Stimulated activated CD4-positive, alpha-beta T cell treated with anti-CD3 and anti-CD28 coated beads, Interleukin-4, amount 100 ng/mL, for 48 hours (primary cell): ENCODE measurements at regions not wholly inside any gene's neighbourhood (a gene's known extent, or its start where the extent isn't known, plus 50 kb on each side); places are given as distances from the start of the nearest gene placed in this dataset.

ENCODE experiments used
- DNase-seq, 2 donors: peaks; one replicate each; pipeline ENCODE4 v3.0.0-alpha.2; 2020; ENCODE audit warnings: low read depth in 2 of 2

DNA sequence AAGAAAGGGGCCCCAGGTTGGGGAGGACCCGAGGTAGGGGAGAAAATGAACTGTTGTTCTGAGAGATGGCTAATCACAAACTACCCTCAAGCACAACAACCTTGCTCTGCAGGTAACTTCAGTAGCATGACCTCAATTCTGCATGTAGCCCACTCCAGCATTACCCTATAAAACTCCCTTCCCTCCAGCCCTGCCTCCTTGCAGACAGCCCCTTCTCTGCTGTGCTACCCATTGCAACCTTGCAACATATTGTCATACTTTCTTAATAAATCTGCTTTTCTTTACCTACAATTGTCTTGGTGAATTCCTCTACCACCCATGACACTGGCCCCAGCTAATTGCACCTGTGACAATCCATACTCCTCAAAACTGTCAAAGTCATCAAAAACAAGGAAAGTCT is 428.9 kb downstream of the MATN1 start:
- DNase-seq, result no peak

DNA sequence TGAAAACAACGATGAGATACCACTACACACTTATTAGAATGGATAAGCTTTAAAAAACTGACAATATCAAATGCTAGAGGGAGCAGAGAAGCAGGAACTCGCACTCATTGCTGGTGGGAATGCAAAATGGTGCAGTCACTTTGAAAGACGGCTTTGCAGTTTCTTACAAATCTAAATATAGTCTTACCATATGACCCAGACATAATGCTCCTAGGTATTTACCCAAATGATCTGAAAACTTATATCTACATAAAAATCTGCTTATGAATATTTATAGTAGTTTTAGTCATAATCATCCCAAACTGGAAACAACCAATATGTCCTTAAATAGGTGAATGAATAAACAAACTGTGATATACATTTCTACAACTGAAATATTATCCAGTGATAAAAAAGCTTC is 430.9 kb downstream of the MATN1 start:
- DNase-seq, result no peak

DNA sequence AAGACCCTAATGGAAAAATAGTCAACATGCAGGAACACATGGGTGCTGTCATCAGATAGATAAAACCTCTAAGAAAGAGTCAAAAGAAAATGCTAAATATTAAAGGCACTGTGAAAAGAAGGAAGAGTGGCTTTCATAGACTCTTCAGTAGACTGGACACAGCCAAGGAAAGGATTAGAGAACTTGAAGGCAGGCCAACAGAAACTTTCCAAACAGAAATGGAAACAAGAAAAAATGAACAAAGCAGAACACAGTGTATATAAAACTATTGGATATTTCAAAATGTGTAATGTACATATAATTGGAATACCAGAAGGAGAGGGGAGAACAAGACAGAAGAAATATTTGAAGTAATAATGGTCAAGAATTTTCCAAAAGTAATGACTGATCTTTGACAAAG is 431.9 kb downstream of the MATN1 start:
- DNase-seq, result no peak

DNA sequence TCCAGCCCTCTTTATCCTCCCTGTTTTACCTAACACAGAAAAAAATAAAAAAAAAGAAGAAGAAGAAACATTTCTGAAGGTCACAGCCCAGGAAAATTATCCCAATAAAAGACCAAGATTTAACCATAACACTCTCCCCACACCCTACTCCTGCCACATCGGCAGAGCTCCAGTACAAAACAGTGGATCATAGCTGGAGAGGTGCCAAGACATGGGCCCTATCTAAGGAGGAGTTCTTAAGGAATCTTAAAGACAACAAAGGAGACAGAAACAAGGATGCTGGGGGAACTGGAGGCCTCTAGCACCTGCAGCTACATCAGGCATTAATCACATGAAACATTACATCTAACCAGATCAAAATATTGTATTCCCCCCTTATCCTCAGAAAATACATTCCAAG is 432.8 kb downstream of the MATN1 start:
- DNase-seq, result no peak

DNA sequence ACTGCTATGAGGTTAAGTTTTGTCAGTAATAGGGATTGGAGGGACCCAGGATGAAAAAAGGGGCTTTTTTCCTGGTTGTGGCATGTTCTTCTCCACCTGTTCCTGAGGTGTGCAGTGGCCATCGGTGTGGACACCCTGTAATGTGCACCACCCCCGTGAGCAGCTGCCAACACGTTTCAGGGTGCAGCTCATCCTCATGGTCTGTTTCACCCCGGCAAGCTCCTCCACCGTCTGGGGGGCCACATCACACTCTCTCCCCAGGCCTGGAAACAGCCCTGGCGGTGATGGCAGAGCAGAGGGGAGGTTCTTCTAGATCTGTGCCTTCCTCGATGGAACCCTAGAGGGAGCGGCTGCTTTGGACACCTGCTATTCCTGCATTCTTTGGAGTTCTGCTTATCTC is 435.4 kb downstream of the MATN1 start:
- DNase-seq, result no peak

DNA sequence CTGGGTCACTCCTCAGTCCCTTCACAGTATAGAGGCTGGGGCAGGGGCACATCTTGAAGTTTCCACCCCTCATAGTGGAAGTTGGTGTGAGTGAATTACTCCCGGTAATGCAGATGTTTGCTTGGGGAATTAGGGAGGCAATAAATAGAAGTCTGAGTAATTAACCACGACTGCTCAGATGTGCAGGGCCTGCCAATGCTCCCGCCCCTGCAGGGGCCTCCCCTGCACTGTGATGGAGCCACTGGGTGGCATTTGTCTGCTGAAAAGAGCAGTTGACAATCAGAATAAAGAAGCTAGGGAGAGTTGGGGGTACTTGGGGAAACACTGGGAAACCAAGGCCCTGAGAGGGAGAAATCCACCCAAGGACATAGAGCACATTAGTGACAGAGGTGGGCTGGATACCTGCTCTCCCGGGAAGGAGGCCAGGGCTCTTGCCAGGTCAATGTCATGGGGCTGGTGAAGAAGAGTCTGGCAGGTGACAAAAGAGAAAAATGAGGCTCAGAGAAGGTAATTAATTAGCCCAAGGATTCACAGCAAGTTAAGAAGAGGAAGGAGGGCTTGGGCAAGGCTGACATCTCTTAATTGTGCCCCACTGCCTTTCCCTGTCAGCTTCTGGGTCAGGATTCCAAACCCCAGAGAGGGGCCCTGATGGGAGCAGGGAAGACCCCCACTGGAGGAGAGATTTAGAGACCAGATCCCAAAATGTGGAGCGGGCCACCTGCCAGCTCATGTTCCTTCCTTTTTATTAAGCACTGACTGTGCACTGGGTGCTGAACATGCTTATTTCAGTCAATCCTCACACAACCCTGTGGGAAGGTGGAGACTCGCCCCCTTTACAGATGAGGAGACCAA is 436.2 kb downstream of the MATN1 start:
- no peak for DNase-seq

DNA sequence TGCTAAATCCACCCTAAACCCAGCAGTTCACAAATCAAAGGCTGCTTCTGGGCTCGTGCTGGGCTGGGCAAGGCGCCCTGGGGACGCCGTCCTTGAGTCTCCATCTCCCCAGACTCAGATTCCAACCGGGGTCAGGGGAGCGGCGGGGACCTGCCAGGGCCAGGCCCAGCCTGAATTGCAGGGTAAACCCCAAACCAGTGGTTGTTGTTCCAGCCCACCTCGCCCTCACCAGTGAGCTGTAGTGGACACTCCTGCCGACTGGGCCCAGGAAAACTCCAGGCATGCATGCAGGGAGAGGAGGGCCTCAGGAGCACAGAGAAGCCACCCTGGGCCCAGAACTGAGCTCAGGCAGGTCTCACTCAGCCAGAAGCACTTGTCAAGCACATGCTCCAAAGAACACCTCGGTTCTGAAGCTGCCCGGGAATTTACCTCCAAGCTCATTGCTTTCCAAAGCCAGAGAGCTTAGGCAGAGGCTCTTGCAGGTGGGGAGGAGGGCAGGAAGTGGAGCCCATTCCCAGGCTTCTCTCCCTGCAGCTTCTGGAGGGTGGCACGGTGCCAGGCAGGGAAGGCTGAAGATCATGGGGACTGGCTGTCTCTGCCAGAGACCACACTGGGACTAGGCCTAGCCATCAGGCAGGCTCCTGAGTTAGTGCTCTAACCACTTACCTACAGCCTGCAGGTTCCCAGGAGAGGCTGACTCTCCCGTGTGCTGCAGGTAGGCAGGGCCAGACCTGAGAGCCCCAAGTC is 437.0 kb downstream of the MATN1 start:
- DNase-seq, result no peak

DNA sequence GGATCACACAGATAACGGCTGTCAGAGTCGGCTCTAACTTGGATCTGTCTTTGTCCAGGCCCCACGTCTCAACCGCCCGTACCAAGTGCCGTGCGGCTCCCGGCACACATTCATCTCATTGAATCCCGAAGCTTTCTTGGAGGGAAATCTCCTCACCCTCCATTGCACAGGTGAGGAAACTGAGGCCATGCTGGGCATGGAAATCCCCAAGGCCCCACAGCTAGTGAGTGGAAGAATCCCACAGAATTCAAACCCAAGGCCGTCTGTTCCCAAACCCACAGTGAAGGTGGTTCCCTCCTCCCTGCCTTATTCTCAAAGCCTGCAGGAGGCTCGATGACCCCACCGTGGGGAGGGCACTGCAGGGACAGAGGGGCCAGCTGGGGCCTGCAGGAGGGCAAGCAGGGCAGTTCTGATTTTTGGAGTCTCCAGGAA is 437.9 kb downstream of the MATN1 start:
- no peak for DNase-seq

DNA sequence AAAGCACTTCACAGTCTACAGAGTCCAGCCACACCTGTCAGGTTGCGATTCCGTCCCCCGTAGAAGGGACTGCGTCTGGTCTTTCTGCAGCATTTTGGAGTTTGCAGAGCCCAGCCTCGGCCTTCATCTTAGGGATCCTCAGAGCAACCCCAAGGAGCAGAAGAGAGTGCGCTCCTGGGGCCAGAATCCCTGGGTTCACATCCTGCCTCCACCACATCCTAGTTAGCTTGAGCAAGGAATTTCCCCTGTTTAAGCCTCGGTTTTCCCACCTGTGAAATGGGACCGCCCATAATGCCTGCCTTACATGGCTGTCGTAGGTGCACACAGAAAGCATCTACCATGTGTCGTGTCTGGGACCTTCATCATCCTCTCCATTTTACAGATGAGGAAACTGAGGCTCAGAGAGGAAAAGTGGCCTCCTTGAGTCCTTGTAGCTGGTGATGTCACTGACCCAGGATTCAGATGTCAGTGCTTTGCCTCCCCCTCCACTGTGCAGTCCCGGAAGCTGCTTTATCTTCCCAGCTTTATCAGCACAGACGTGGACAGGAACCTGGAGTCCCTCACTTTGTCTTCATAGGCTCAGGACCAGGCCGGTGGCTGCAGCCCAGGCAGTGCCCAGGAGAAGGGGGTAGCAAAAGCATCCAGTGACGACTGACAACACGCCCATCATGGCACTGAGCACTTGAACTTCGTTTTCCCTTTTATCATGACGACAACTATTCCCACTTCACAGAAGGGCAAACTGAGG is 438.5 kb downstream of the MATN1 start:
- no peak for DNase-seq

DNA sequence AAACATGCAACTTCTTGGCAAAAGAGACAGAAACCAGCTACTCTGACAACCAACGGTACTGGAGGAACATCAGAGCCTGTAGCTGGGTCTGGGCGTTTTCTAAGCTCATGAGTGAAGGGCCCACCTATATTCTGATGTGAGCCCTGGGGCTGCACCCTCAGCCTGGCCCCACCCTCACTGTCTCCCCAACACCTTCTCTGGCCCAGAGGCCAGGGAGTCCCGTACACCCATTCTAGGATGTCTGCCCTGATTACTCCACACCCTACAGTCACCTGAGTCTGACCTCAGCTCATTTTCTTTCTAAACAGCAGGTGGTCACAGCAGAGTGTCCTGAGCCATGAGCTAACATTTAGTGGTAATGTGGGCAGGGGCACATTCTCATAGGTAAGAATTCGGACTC is 439.2 kb downstream of the MATN1 start:
- DNase-seq, result no peak

DNA sequence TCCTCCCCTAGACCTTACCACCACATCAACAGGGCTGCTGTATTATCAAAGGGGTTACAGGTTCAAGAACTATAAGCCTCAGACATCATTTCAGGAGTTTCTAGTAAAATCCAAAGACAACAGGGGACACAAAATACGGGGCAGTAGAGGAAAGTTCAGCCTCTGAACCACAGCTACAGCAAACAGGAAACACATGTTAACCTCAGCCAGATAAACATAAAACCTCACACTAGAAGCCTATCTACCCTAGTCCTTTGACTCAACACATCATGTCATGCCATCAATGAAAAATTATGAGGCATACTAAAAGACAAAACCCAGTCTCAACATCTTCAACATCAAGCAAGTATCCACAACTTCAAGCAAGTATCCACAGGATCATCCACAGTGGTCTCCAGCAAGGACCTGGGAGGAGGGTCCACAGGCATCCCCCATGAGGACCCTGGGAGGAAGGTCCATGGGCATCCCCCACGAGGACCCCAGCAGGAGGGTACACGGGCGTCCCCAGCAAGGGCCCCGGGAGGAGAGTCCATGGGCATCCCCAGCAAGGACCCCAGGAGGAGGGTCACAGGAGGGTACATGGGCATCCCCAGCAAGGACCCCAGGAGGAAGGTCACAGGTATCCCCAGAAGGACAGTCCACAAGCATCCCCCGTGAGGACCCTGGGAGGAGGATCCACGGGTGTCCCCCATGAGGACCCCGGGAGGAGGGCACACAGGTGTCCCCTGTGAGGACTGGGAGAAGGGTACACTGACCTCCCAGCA is 440.0 kb downstream of the MATN1 start:
- no peak for DNase-seq

DNA sequence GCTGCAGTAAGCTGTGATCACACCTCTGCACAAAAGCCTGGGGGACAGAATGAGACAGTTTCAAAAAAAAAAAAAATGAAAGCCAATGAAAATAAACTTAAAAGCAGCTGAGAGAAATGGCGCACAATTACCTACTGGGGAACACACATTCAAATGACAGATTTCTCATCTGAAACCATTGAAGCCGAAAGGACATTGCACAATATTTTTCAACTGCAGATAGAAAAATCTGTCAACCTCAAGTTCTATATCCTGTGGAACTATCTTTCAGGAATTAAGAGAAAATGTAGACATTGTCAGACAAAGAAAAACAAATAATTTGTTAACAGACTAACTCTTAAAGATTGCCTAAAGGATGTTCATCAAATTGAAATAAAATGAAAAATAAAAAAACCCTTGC is 442.8 kb downstream of the MATN1 start:
- no peak for DNase-seq

DNA sequence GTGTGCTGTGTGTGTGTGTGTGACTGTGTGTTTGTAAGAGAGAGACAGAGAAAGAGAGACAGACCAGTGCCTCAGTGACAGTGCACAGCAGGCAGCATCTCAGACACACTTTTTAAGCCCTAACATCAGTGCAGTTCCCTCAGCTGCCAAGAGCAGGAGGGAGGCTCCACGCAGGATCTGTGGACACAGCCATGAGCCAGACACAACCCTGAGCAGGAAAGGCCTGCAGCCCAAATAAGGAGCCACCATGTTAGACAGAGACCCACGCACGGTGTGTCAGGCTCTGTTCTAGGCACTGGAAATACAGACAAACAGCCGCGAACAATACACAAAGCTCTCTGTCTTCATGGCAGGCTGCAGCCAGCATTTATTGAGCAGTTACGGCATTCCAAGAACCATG is 445.5 kb downstream of the MATN1 start:
- no peak for DNase-seq

DNA sequence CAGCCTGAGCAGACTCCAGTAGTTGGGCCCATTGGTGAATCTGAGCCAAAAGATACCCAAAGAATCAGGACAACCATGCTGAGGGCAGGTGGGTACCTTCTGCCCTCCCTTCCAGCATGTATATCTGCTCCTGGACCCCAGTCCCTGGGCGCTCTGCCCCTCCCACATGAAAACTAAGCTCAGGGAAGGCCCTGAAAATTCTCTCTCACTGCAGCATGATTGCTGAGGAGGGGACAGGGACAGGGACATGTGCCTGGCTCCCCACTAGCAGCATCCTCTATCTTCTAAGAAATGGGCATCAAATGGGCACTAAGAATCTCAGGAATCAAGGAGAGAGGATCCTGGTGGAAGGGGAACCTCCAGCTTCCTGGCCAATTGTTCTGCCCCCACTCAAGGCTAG is 446.0 kb downstream of the MATN1 start:
- no peak for DNase-seq

DNA sequence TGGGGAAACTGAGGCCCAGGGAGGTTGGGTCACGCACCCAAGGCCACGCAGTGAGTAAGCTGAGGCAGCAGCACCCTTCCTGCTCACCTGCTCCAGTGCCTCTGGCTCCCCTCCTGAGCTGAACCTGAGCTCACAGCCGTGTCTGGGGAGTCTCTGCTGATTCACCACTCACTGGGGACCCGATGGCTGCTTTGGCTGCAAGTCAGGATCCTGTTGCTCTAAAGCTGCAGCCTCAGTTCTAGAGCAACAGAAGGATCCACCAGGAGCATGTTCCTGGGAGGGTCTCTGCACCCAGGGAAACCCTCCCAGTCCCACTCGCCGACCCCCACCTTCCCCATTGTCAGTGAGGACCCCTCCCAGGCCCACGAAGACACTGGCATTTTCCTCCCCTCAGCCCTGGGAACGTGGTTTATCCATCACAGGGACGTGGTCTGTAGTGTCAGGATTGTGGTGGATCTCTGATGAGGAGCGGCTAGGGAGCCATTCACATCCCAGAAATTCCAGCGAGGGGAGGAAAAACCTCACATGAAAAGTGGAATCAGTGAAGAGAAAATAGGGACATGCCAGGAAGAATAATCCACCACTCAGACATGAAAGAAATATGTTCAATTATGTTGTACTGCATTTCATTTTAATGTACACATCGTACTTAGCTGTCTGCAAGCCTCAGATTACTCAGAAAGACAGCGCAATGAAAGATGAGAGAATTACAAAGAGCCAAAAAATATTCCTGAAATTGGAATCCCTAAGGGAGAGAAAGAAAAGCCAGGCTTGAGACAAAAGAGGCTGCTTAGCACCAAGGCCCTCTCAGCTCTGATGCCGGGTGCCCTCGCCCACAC is 447.2 kb downstream of the MATN1 start:
- DNase-seq, result no peak

DNA sequence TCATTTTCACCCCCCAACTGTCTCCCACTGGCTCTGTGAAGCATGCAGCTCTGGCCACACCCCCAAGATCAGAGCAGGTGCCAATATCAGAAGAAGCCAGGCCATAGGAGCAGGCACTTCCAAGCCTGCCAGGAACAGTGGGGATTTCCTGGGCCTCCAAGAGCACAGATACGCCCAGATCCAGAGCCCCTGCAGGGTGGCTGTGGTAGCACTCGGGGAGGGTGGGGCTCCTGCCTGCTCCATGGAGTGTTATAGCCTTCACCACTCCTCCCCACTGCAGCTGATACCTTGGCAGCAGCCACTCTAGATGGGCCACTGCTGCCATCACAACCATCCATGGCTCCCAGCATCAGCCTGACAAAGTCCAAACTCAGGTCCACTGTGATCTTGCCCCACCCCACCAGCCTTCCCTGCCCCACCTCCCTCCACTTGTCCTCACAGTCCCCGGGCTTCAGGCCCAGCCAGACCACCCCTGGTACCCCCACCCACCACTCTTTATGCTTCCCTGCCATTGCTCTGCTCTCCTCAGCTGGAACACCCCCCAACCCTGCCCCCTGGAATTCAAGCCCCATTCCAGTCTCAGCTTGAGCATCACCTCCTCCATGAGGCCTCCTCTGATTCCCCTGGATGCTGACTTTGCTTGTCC is 448.3 kb downstream of the MATN1 start:
- DNase-seq, result no peak

DNA sequence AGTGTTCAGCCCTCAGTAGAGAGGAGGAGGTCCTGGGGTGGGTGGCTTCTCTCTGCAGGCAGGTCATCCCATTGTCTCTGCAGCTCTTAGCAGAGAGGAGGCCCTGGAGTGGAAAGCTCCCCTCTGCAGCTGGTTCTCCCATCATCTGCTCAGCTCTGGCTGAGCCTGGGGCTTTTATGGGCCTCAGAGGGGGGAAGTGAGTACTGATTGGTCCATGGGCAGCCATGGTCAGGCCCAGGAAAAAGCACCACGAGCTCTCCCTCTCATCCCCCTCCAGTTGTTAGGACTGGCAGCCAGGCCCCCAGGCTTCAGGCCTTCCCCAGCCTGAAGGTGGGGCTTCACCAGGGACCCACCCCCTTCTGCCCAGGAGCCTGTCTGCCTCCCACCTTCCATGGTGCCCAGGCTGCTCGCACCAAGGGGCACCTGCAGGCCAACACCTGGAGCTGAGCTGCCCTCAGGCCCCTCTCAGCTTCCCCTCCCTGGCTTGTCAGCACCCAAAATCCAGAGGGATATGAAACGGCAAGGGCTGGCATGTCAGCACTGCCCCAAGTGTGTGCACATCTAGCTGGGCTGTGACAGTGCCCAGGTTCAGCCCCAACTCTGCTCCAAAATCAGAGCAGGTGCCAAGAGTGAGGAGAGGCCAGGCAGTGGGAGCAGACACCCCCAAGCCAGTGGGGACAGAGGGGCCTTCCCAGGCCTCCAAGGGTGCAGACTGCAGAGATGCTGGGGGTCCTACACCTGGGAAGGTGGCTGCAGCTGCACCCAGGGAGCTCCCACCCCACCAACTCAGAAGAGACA is 449.0 kb downstream of the MATN1 start:
- no peak for DNase-seq

DNA sequence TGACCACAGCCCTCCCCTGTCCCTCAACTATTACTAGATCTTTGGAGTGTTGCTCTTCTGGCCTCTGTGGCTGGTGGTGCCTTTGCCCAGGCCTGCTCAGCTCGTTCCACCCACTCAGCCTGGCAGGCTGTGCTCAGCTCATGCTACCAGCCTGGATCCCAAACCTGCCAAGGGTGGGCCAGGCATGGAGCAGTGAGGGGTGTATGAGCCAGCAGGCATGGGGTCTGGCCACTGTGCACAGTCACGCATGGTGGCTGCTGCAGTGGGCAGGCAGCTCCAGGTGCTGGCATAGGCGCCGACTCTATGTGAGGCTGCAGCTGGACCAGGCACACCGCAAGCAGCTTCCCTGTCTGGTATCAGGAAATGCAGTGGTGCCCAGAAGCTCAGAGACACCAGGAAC is 449.9 kb downstream of the MATN1 start:
- no peak for DNase-seq

DNA sequence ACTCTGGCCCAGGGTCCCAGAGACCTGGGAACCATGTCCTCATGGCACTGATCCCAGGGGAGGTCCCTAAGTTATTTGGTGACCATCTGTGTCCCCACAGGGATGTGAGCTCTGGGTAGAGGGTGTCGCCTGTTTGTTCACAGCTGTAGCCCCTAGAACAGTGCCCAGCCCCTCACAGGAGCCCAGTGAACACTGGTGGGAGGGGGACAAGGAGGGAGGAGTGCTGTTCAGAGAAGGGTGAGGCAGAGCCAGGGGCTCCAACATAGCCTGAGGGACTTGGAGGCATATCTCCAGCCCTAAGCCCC is 450.4 kb downstream of the MATN1 start:
- DNase-seq, result no peak
